Endothelial cell of umbilical vein (primary cell): ENCODE measurements at regions not wholly inside any gene's neighbourhood (a gene's known extent, or its start where the extent isn't known, plus 50 kb on each side); places are given as distances from the start of the nearest gene placed in this dataset.

Experiments used
- POLR2A ChIP-seq: IDR thresholded peaks from 2 replicates; pipeline ENCODE4 v1.6.1; 2012; ENCODE audit warnings: low read depth, mild to moderate bottlenecking, control low read depth, low read length
- POLR2AphosphoS5 ChIP-seq: IDR thresholded peaks from 2 replicates; pipeline ENCODE4 v1.6.1; 2012; ENCODE audit warnings: low read depth, mild to moderate bottlenecking, control low read depth, low read length, moderate library complexity; ENCODE audit not compliant: insufficient read depth

GRCh38 chr3:161798016-161798415 is 301.4 kb downstream of the OTOL1 start:
- TF ChIP-seq POLR2A (no peak), POLR2AphosphoS5 (no peak)
